ENCODE measurements at regions not wholly inside any gene's neighbourhood (a gene's known extent, or its start where the extent isn't known, plus 50 kb on each side); places are given as distances from the start of the nearest gene placed in this dataset.
"Not testable (repeated sequence)": the region's sequence is repeated elsewhere in the genome, so short reads cannot be mapped to it uniquely, and the experiment has no call there.

- DNase-seq: no peak
Measured at GRCh38 chr12:25328072-25328712, 77.5 kb upstream of the KRAS start.

DNA sequence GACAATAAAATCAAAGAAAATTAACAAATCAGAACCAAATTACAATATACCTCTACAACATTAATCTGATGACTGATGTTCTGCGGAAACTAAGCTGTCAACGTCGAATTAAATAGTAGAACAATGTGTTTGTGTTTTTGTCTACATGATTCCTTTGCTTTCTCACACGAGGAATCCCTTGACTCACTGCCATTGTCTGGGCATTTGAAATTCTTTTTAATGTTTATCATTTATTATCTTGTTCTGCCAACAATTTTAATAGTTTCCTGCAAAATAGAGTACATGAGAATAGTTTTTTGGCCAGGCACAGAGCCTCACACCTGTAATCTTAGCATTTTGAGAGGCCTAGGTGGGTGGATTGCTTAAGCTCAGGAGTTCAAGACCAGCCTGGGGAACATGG, 76.6 kb upstream of the KRAS start:
- DNase-seq: no peak

GRCh38 chr12:25326326-25326725, 75.6 kb upstream of the KRAS start:
- no peak for DNase-seq

DNA sequence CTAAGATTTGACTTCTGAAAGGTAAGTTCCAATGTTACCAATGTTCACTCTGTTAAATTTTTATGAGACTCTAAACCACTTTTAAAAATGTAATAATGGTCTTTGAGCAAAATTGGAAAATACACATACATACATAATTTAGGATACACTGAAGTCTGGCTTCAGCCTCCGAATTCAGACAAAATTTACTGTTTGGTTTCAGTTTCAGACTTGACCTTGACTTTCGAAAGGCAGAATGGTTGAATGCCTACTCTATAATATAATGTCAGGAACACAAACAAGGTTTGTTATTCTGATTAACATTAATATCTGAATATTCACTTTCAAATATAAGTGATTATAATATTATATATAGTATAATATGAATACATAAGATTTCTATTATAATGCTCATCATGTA, 74.1 kb upstream of the KRAS start:
- no peak for DNase-seq

DNA sequence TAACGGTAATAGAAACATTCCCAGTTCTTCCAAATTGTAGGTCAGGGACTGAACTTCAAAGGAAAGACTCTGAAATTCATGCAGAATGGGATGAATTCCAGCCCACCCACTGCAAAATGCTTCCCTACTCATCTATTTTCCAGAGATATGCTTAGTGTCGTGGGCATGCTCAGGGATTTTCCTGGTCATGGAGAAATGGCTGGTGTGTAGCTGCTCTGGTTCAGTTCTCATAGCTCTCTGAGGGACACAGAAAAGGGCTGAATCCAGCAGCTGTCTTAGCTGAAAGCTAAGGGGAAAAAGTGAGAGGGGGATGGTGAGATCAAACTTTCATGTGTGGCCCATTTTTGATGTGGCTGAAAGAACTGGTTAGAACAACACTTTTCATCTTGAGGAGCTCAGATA, 72.9 kb upstream of the KRAS start:
- no peak for DNase-seq

DNA sequence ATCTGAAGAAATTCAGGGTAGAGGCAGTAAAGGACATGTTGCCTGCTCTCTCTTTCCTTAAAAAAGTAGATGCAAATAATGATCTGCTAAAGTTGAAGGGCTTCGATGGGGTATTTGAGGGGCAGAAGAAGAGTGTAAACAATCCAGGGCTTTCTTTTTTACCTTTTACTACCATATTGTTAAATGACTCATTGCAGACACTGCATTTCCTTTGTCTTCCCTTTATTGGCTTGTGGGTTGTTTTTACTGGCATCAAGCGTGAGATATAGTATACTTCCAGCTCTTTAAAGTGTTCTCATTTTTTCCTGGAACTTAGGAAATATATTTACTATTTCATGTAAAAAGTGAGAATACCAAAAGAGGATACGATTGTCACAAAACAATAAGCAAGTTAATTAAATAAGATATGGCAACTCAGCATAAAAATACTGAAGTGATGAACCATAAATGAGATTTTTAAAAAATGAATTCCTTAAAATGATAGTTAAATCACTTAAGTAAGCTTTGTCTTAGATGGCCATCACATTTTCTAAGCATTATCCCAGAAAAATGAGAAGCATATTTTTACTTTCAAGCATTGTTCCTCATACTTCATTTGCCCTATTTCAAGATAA, 72.3 kb upstream of the KRAS start:
- DNase-seq: no peak

DNA sequence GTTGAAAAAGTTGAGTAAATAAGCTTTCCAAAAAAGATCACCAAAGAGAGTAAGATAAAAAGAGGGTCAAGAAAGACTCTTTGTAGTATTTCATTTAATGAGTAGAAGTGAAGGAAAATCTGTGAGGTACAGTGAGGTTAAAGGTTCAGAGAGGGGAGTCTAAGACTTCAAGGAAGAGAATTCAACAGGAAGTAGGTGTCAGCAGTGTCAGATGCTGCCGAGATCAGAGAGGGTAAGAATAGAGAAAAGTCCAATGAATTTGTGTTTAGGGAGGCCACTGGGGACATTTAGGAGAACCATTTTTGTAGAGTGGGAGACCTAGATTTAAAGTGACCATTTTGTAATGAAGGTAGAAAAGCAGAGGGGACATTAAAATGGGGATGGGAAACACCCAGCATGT, 71.6 kb upstream of the KRAS start:
- no peak for DNase-seq

GRCh38 chr12:25321772-25322171, 71.0 kb upstream of the KRAS start:
- DNase-seq: no peak

- DNase-seq: no peak
Measured at GRCh38 chr12:25320123-25321006, 69.6 kb upstream of the KRAS start.

DNA sequence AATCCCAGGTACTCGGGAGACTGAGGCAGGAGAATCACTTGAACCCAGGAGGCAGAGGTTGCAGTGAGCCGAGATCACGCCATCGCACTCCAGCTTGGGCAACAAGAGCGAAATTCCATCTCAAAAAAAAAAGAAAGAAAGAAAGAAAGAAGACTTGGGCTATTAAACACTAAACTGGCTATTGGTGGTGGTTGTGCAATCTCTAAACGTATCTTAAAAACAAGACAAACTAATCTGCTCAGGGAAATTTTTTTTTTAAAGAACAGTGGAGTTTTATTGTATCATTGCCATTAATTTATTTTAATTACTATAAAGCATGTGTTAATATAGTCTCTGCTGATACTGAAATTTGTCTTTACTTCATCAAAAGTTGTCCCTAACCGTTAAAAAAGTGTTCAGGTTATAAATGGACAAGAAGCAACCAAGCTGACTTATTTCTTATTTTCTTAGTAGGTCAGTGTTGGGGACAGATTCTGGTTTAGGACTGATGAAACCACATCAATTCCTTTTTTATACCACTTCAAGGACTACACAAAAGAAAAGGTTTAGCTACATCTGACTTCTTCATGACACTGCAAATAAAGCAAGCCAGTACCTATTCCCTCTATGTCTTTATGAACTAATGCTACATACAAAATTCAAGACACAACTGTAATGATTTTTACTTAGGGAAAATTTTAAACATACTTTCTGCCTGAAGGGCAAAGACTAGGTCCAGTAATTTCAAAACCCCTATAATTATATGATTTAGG, 68.7 kb upstream of the KRAS start:
- DNase-seq: no peak

- DNase-seq: no peak
Measured at GRCh38 chr12:25317553-25317952, 66.8 kb upstream of the KRAS start.

DNA sequence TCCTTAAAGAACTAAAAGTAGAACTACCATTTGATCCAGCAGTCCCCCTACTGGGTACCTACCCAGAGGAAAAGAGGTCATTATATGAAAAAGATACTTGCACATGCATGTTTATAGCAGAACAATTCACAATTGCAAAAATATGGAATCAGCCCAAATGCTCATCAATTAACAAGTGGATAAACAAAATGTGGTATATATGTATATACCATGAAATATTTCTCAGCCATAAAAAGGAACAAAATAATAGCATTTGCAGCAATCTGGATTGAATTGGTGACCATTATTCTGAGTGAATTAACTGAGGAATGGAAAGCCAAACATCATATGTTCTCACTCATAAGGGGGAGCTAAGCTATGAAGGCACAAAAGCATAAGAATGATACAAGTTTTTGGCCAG, 64.7 kb upstream of the KRAS start:
- DNase-seq: no peak

DNA sequence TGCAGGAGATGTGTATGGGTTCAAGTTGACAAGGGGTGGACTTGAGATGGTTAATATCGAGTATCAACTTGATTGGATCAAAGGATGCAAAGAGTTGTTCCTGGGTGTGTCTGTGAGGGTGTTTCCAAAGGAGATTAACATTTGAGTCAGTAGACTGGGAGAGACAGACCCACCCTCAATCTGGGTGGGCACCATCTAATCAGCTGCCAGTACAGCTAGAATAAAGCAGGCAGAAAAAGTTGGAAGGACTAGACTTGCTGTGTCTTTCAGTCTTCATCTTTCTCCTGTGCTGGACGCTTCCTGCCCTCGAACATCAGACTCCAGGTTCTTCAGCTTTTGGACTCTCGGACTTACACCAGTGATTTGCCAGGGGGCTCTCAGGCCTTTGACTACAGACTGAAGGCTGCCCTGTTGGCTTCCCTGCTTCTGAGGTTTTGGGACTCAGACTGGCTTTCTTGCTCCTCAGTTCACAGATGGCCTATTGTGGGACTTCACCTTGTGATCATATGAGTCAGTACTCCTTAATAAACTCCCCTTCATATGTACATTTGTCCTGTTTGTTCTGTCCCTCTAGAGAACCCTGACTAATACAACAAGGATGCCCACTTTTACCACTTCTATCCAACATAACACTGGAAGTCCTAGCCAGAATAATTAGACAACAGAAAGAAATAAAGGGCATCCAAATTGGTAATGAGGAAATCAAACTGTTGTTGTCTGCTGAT, 62.7 kb upstream of the KRAS start:
- DNase-seq: not testable (repeated sequence)

DNA sequence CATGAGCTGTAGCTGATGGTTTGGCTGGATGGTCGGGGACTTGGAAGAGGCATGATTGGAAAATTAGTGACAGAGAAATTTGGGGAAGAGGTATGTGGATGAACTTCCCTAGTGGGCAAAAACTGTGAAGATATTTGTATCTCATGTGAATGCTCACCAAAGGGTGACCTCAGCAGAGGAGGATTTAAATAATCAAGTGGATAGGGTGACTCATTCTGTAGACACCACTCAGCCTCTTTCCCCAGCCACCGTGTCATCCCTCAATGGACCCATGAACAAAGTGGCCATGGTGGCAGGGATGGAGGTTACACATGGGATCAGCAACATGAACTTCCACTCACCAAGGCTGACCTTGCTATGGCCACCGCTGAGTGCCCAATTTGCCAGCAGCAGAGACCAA, 60.8 kb upstream of the KRAS start:
- DNase-seq: no peak

DNA sequence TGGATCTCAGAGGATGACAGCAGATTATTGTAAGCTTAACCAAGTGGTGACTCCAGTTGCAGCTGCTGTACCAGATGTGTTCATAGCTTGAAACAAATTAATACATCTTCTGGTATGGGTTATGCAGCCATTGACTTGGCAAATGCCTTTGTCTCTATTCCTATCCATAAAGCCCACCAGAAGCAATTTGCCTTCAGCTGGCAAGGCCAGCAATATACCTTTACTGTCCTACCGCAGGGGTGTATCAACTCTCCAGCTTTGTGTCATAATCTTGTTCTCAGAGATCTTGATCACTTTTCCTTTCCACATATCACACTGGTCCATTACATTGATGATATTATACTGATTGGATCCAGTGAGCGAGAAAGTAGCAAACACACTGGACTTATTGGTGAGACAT, 59.3 kb upstream of the KRAS start:
- DNase-seq: not testable (repeated sequence)

DNA sequence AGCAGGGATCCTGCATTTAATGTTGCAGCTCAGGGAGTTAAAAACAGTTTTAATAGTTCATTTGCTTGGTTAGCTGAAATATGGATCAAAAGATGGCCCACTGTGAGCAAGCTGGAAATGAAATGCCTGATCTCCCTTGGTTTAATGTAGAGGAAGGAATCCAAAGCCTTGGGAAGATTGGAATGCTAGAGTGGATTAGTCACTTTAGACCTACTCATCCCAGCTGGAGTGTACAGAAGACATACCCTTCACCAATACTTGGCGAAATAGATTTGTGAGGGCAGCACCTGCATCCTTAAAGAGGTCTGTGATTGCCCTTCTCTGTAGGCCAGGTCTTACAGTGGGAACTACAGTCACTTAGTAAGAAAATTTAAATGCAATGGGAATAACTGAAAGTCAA, 58.0 kb upstream of the KRAS start:
- DNase-seq: no peak

DNA sequence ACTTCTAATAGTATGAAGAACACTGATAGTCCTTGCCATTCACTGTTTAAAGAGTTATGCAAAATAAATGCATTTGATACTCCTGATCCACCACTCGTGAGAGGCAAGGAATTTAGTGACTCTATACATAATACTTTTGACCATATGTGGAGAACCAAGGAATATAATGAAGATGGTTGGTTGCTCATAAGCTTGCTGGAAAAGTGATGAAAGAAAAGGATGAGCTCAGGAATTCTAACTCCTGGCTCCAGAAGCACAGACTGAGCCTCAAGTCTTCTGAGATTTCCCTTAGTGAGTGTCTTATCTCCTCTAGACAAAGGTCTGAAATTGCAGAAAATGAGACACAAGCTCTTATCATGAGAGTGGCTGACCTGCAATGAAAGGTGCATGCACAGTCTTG, 57.1 kb upstream of the KRAS start:
- DNase-seq: no peak

DNA sequence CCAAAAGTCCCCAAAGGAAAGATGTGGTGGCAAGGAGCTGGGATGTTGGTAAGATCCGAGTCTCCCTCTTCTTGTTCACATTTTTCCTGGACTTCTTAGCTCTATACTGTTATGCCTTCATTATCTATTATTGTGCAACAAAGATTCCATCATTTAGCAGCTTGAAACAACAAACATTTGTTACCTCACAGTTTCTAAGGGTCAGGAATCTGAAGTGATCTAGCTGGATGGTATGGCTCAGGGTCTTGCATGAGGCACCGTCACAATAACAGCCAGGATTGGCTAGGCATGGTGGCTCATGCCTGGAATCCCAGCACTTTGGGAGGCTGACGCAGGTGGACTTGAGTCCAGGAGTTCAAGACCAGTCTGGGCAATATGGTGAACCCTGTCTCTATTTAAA, 51.1 kb upstream of the KRAS start:
- DNase-seq: no peak

Measured in right forelimb (tissue), 1 donor.